ENCODE measurements at regions not wholly inside any gene's neighbourhood (a gene's known extent, or its start where the extent isn't known, plus 50 kb on each side); places are given as distances from the start of the nearest gene placed in this dataset.

- Histone ChIP-seq H3K9me3 (ENCODE audit: control insufficient read depth, low read length) (no peaks in the 10 kb centered on the region), H3K36me3 (ENCODE audit: control insufficient read depth, insufficient read depth, low read length) (no peaks in the 10 kb centered on the region), H3K4me1 (ENCODE audit: control insufficient read depth, insufficient read depth, low read length) (no peaks in the 10 kb centered on the region), H3K4me3 (ENCODE audit: insufficient read depth, low read depth, low read length) (no peak overlapping the region), H3K27ac (ENCODE audit: insufficient read depth, low read depth, low read length, poor library complexity, severe bottlenecking) (no peak overlapping the region), H3K27me3 (ENCODE audit: control insufficient read depth, insufficient read depth, low read length, poor library complexity, severe bottlenecking) (no peaks in the 10 kb centered on the region)
- 87 to 97% methylated on average over 1 of the region's 1 CpG for WGBS, 2 experiments
Observed at GRCh38 chr15:97099040-97099439, 768.5 kb downstream of the NR2F2 start.

DNA sequence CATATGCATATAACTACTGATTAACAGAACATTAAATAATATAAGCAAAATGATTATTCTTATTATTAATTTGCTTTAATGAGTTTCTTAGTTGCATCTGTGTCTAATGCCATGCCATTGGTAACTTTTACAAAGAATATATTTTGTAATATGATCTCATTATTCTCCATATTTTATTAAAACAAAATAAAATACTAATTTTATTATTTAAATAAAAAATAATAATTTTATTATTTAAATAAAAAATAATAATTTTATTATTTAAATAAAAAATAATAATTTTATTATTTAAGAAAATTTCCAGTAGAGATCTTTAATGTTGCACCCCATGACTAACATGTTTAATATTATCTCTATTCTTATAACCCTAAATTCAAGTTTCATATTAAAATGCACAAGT lies 771.1 kb downstream of the NR2F2 start:
- no peaks in the 10 kb centered on the region for H3K4me1 ChIP-seq (ENCODE audit: control insufficient read depth, insufficient read depth, low read length)
- H3K9me3 ChIP-seq (ENCODE audit: control insufficient read depth, low read length): no peaks in the 10 kb centered on the region
- H3K27ac ChIP-seq (ENCODE audit: insufficient read depth, low read depth, low read length, poor library complexity, severe bottlenecking): no peak overlapping the region
- no peaks in the 10 kb centered on the region for H3K36me3 ChIP-seq (ENCODE audit: control insufficient read depth, insufficient read depth, low read length)
- H3K27me3 ChIP-seq (ENCODE audit: control insufficient read depth, insufficient read depth, low read length, poor library complexity, severe bottlenecking): no peaks in the 10 kb centered on the region
- no peak overlapping the region for H3K4me3 ChIP-seq (ENCODE audit: insufficient read depth, low read depth, low read length)

DNA sequence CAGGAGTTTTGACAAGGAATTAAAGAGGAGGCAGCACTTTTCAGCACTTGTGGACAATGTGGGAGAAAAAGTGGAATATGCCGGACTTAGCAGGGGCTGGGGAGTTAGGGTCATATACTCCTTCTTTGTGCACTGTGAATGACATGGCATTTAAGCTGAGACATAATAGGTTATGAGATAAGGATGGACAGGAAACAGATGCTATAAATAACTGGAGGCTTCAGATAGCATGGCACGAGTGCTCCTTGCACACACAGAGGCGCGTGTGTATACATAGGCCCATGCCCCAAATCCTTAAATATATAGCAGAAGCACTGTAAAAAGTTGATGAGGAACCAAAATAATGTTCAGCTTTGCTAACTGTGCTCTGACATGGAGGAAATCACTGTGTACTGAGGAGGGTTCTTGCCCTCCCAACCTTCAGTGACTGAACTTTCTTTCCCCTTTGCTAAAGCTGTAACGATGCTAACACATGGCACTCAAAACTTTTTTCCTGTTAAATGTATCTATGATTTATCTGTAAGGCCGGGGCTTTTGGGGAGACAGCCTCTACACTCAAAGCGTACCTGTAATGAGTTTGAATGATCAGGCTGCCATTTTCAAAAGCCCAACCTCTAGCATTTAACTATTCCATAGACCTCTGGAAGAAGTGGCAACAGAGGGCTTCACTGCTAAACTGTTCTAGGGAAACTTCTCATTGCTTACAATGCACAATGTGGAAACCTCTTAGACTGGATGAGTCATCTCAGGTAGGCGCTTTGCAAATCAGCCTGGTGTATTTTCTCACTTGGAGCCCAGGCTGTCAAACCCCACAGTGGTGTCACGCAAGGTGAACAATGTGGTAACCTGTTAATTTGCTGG lies 784.6 kb downstream of the NR2F2 start:
- no peak overlapping the region for H3K4me3 ChIP-seq (ENCODE audit: insufficient read depth, low read depth, low read length)
- H3K36me3 ChIP-seq (ENCODE audit: control insufficient read depth, insufficient read depth, low read length): no peaks in the 10 kb centered on the region
- no peak overlapping the region for H3K27ac ChIP-seq (ENCODE audit: insufficient read depth, low read depth, low read length, poor library complexity, severe bottlenecking)
- 94 to 97% methylated on average over 8 of the region's 9 CpGs for WGBS, 2 experiments
- H3K9me3 ChIP-seq (ENCODE audit: control insufficient read depth, low read length): peaks cover 2% of the 10 kb centered on the region
- H3K27me3 ChIP-seq (ENCODE audit: control insufficient read depth, insufficient read depth, low read length, poor library complexity, severe bottlenecking): no peaks in the 10 kb centered on the region
- H3K4me1 ChIP-seq (ENCODE audit: control insufficient read depth, insufficient read depth, low read length): no peaks in the 10 kb centered on the region

GRCh38 chr15:97115761-97116070 lies 785.2 kb downstream of the NR2F2 start:
- H3K9me3 ChIP-seq (ENCODE audit: control insufficient read depth, low read length): peaks cover 2% of the 10 kb centered on the region
- H3K27me3 ChIP-seq (ENCODE audit: control insufficient read depth, insufficient read depth, low read length, poor library complexity, severe bottlenecking): no peaks in the 10 kb centered on the region
- H3K36me3 ChIP-seq (ENCODE audit: control insufficient read depth, insufficient read depth, low read length): no peaks in the 10 kb centered on the region
- H3K4me1 ChIP-seq (ENCODE audit: control insufficient read depth, insufficient read depth, low read length): no peaks in the 10 kb centered on the region
- 89 to 92% methylated on average over 3 of the region's 3 CpGs for WGBS, 2 experiments
- no peak overlapping the region for H3K4me3 ChIP-seq (ENCODE audit: insufficient read depth, low read depth, low read length)
- H3K27ac ChIP-seq (ENCODE audit: insufficient read depth, low read depth, low read length, poor library complexity, severe bottlenecking): no peak overlapping the region

DNA sequence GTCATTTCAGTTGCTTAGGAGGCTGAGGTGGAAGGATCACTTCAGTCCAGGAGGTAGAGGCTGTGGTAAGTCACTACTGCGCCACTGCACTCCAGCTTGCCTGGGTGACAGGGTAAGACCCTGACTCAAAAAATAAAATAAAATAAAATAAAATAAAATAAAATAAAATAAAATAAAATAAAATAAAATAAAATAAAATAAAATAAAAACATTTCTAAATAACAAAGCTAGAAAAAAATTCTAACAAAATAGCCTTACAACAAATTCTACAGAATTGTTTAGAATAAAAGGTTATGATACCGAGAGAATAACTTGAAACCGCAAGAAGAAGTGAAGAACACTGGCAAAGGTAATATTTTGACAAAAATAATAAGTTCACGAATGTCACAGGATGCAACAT lies 794.3 kb downstream of the NR2F2 start:
- 100% methylated on average over 1 of the region's 4 CpGs for WGBS, 2 experiments
- no peaks in the 10 kb centered on the region for H3K36me3 ChIP-seq (ENCODE audit: control insufficient read depth, insufficient read depth, low read length)
- no peaks in the 10 kb centered on the region for H3K4me1 ChIP-seq (ENCODE audit: control insufficient read depth, insufficient read depth, low read length)
- H3K27ac ChIP-seq (ENCODE audit: insufficient read depth, low read depth, low read length, poor library complexity, severe bottlenecking): no peak overlapping the region
- no peak overlapping the region for H3K4me3 ChIP-seq (ENCODE audit: insufficient read depth, low read depth, low read length)
- H3K9me3 ChIP-seq (ENCODE audit: control insufficient read depth, low read length): no peaks in the 10 kb centered on the region
- no peaks in the 10 kb centered on the region for H3K27me3 ChIP-seq (ENCODE audit: control insufficient read depth, insufficient read depth, low read length, poor library complexity, severe bottlenecking)

- peak overlapping the region; percentile 36 for H3K27ac ChIP-seq (ENCODE audit: insufficient read depth, low read depth, low read length, poor library complexity, severe bottlenecking)
Observed at GRCh38 chr15:97126553-97127233, 796.2 kb downstream of the NR2F2 start.

GRCh38 chr15:97129674-97130073 lies 799.2 kb downstream of the NR2F2 start:
- no peaks in the 10 kb centered on the region for H3K27me3 ChIP-seq (ENCODE audit: control insufficient read depth, insufficient read depth, low read length, poor library complexity, severe bottlenecking)
- WGBS, 2 experiments: 44 to 45% methylated on average over 4 of the region's 4 CpGs
- no peak overlapping the region for H3K4me3 ChIP-seq (ENCODE audit: insufficient read depth, low read depth, low read length)
- H3K36me3 ChIP-seq (ENCODE audit: control insufficient read depth, insufficient read depth, low read length): no peaks in the 10 kb centered on the region
- no peak overlapping the region for H3K27ac ChIP-seq (ENCODE audit: insufficient read depth, low read depth, low read length, poor library complexity, severe bottlenecking)
- no peaks in the 10 kb centered on the region for H3K4me1 ChIP-seq (ENCODE audit: control insufficient read depth, insufficient read depth, low read length)
- H3K9me3 ChIP-seq (ENCODE audit: control insufficient read depth, low read length): no peaks in the 10 kb centered on the region

More at GRCh38 chr15:97126553-97127233, 796.2 kb downstream of the NR2F2 start:
- Histone ChIP-seq H3K4me3 (ENCODE audit: insufficient read depth, low read depth, low read length) (no peak overlapping the region), H3K27me3 (ENCODE audit: control insufficient read depth, insufficient read depth, low read length, poor library complexity, severe bottlenecking) (no peaks in the 10 kb centered on the region), H3K9me3 (ENCODE audit: control insufficient read depth, low read length) (no peaks in the 10 kb centered on the region), H3K4me1 (ENCODE audit: control insufficient read depth, insufficient read depth, low read length) (no peaks in the 10 kb centered on the region), H3K36me3 (ENCODE audit: control insufficient read depth, insufficient read depth, low read length) (no peaks in the 10 kb centered on the region)
- WGBS, 2 experiments: 83 to 86% methylated on average over 4 of the region's 4 CpGs

GRCh38 chr15:97140216-97140615 lies 809.7 kb downstream of the NR2F2 start:
- no peaks in the 10 kb centered on the region for H3K36me3 ChIP-seq (ENCODE audit: control insufficient read depth, insufficient read depth, low read length)
- WGBS, 2 experiments: 82 to 88% methylated on average over 4 of the region's 4 CpGs

DNA sequence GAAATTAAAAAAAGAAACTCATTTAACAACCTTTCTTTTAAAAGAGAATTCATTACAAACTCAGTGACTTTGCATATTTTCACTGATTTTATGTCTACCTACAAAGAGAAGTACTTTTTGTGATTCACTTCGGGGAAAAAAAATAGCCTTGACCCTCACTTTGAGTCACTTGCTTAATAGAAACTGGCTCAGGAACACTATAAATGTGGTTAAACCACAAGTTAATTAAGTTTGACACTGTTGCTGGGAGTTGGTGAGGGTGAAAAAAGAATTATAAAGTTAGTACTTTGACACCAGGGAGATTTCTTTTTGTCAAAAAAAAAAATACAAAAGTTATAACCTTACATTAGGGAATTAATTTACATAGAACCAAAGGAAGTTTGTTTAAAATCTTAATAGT lies 810.9 kb downstream of the NR2F2 start:
- Histone ChIP-seq H3K27ac (ENCODE audit: insufficient read depth, low read depth, low read length, poor library complexity, severe bottlenecking) (no peak overlapping the region), H3K4me3 (ENCODE audit: insufficient read depth, low read depth, low read length) (no peak overlapping the region), H3K9me3 (ENCODE audit: control insufficient read depth, low read length) (no peaks in the 10 kb centered on the region), H3K36me3 (ENCODE audit: control insufficient read depth, insufficient read depth, low read length) (no peaks in the 10 kb centered on the region), H3K4me1 (ENCODE audit: control insufficient read depth, insufficient read depth, low read length) (peaks cover 12% of the 10 kb centered on the region), H3K27me3 (ENCODE audit: control insufficient read depth, insufficient read depth, low read length, poor library complexity, severe bottlenecking) (no peaks in the 10 kb centered on the region)
- 94 to 96% methylated on average over 1 of the region's 1 CpG for WGBS, 2 experiments

More at GRCh38 chr15:97140216-97140615, 809.7 kb downstream of the NR2F2 start:
- no peaks in the 10 kb centered on the region for H3K9me3 ChIP-seq (ENCODE audit: control insufficient read depth, low read length)
- no peaks in the 10 kb centered on the region for H3K27me3 ChIP-seq (ENCODE audit: control insufficient read depth, insufficient read depth, low read length, poor library complexity, severe bottlenecking)
- H3K4me3 ChIP-seq (ENCODE audit: insufficient read depth, low read depth, low read length): no peak overlapping the region
- peaks cover 12% of the 10 kb centered on the region for H3K4me1 ChIP-seq (ENCODE audit: control insufficient read depth, insufficient read depth, low read length)
- no peak overlapping the region for H3K27ac ChIP-seq (ENCODE audit: insufficient read depth, low read depth, low read length, poor library complexity, severe bottlenecking)

DNA sequence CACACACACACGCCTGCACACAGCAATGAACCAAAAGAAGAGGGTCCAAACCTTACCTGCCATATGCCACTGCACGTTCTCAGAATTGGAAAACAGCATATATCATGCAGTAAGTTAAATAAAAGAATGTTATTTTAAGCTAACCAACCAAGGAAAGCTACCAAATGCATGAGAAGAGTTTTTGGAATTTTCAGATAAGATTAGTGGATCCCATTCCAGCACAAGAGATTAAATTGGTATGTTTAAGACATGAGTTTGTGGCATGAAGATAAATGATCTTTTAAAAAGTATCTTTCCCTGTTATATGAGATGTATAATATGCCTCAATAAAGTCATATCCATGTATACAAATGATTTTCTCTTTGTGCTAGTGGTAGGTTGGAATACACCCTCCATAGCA lies 811.4 kb downstream of the NR2F2 start:
- Histone ChIP-seq H3K4me1 (ENCODE audit: control insufficient read depth, insufficient read depth, low read length) (peaks cover 13% of the 10 kb centered on the region), H3K4me3 (ENCODE audit: insufficient read depth, low read depth, low read length) (no peak overlapping the region), H3K27me3 (ENCODE audit: control insufficient read depth, insufficient read depth, low read length, poor library complexity, severe bottlenecking) (no peaks in the 10 kb centered on the region), H3K9me3 (ENCODE audit: control insufficient read depth, low read length) (no peaks in the 10 kb centered on the region), H3K36me3 (ENCODE audit: control insufficient read depth, insufficient read depth, low read length) (no peaks in the 10 kb centered on the region), H3K27ac (ENCODE audit: insufficient read depth, low read depth, low read length, poor library complexity, severe bottlenecking) (no peak overlapping the region)
- WGBS, 2 experiments: 47 to 100% methylated on average over 1 to 2 of the region's 2 CpGs
